Adrenal gland (tissue), 5 donors: ENCODE measurements at regions not wholly inside any gene's neighbourhood (a gene's known extent, or its start where the extent isn't known, plus 50 kb on each side); places are given as distances from the start of the nearest gene placed in this dataset.
"Not testable (repeated sequence)": the region's sequence is repeated elsewhere in the genome, so short reads cannot be mapped to it uniquely, and the experiment has no call there.

Source experiments
- POLR2A ChIP-seq, 2 donors: fragments of 450-650 bp; IDR thresholded peaks; one replicate each; pipeline ENCODE4 v1.6.1; 2017; ENCODE audit warnings: antibody characterized with exemption in 2 of 2, mild to moderate bottlenecking in 2 of 2, moderate library complexity in 1 of 2
- TF ChIP-seq, protein P1 (sequence below), 6 experiments: fragments of 450-650 bp in 4 of 6; fragments of 200-600 bp in 2 of 6; sonication (generic) in 1 of 6; IDR thresholded peaks; 1 replicate in 5 of 6; 2 replicates in 1 of 6; pipeline versions ENCODE4 v1.5.1 to v1.8.0; 2016 to 2021; ENCODE audit warnings: antibody characterized with exemption in 6 of 6, mild to moderate bottlenecking in 2 of 6, moderate library complexity in 1 of 6
- donor health status: DM: no; HTN: no; CAD: no.

DNA sequence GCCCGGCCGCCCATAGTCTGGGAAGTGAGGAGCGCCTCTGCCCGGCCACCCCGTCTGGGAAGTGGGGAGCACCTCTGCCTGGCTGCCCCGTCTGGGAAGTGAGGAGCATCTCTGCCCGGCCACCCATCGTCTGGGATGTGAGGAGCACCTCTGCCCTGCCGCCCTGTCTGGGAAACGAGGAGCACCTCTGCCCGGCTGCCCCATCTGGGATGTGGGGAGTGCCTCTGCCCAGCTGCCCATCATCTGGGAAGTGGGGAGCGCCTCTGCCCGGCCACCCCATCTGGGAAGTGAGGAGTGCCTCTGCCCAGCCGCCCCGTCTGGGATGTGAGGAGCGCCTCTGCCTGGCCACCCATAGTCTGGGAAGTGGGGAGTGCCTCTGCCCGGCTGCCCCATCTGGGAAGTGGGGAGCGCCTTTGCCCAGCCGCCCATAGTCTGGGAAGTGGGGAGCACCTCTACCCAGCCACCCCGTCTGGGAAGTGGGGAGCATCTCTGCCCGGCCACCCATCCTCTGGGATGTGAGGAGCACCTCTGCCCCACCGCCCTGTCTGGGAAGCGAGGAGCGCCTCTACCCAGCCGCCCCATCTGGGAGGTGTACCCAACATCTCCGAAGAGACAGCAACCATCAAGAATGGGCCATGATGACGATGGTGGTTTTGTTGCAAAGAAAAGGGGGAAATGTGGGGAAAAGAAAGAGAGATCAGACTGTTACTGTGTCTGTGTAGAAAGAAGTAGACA lies 92.5 kb upstream of the ZNF519 start:
- TF ChIP-seq, protein P1, sequence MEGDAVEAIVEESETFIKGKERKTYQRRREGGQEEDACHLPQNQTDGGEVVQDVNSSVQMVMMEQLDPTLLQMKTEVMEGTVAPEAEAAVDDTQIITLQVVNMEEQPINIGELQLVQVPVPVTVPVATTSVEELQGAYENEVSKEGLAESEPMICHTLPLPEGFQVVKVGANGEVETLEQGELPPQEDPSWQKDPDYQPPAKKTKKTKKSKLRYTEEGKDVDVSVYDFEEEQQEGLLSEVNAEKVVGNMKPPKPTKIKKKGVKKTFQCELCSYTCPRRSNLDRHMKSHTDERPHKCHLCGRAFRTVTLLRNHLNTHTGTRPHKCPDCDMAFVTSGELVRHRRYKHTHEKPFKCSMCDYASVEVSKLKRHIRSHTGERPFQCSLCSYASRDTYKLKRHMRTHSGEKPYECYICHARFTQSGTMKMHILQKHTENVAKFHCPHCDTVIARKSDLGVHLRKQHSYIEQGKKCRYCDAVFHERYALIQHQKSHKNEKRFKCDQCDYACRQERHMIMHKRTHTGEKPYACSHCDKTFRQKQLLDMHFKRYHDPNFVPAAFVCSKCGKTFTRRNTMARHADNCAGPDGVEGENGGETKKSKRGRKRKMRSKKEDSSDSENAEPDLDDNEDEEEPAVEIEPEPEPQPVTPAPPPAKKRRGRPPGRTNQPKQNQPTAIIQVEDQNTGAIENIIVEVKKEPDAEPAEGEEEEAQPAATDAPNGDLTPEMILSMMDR (IDR thresholded peaks at IDR 0.05), result not testable (repeated sequence)
- not testable (repeated sequence) for TF ChIP-seq POLR2A (IDR thresholded peaks at IDR 0.05)
